EH (cell line): ENCODE measurements at regions not wholly inside any gene's neighbourhood (a gene's known extent, or its start where the extent isn't known, plus 50 kb on each side); places are given as distances from the start of the nearest gene placed in this dataset.
"Not testable (repeated sequence)": the region's sequence is repeated elsewhere in the genome, so short reads cannot be mapped to it uniquely, and the experiment has no call there.

Experiments used
- DNase-seq: peaks from one replicate; pipeline ENCODE4 v3.0.0-alpha.2; 2015; ENCODE audit warnings: low read depth

- DNase-seq = no peak
These were observed 488.2 kb downstream of the RBFOX1 start for GRCh38 chr16:7820816-7821215.

GRCh38 chr16:7805686-7806396 lies 473.2 kb downstream of the RBFOX1 start:
- DNase-seq = no peak

- DNase-seq = no peak
These were observed 472.1 kb downstream of the RBFOX1 start for GRCh38 chr16:7804635-7805195.

- no peak for DNase-seq
These were observed 459.7 kb downstream of the RBFOX1 start for GRCh38 chr16:7792346-7792745.

GRCh38 chr16:7791028-7791590 lies 458.5 kb downstream of the RBFOX1 start:
- no peak for DNase-seq

- DNase-seq = no peak
These were observed 442.4 kb downstream of the RBFOX1 start for GRCh38 chr16:7775072-7775488.

- DNase-seq = no peak
These were observed 440.1 kb downstream of the RBFOX1 start for GRCh38 chr16:7772722-7773121.

GRCh38 chr16:7769091-7769490 lies 436.4 kb downstream of the RBFOX1 start:
- DNase-seq = not testable (repeated sequence)

GRCh38 chr16:7765079-7765550 lies 432.5 kb downstream of the RBFOX1 start:
- no peak for DNase-seq

GRCh38 chr16:7763111-7763510 lies 430.5 kb downstream of the RBFOX1 start:
- DNase-seq = no peak
